GM12873 (cell line): ENCODE measurements at regions not wholly inside any gene's neighbourhood (a gene's known extent, or its start where the extent isn't known, plus 50 kb on each side); places are given as distances from the start of the nearest gene placed in this dataset.

Experiments used
- CTCF ChIP-seq: IDR thresholded peaks from 2 replicates; pipeline ENCODE4 v1.5.1; 2012; ENCODE audit warnings: low read depth, mild to moderate bottlenecking, moderate library complexity, low read length, control low read depth; ENCODE audit not compliant: insufficient read depth; ENCODE audit errors: missing control alignments

DNA sequence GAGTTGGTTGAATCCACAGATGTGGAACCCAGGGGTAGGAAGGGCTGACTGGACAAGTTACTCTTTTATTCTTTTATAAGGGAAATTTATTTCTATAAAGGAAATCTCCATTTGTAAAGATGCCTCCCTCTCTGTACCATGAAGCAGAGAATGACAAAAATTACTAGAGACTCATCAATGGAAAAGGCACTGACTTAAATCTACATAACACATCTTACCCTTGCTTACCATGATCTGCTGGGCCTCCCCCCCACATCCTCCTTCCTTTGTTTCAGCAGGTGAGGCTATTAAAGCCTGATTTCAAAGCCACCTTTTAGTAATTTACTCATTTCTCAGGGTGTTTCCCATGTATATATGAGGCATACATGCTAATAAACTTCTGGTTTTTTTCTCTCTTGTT lies 130.2 kb upstream of the HDDC2 start:
- TF ChIP-seq CTCF = no peak

GRCh38 chr6:125432963-125433362 lies 131.2 kb upstream of the HDDC2 start:
- no peak for TF ChIP-seq CTCF

- no peak for TF ChIP-seq CTCF
Measured at GRCh38 chr6:125434760-125435159, 133.0 kb upstream of the HDDC2 start.

DNA sequence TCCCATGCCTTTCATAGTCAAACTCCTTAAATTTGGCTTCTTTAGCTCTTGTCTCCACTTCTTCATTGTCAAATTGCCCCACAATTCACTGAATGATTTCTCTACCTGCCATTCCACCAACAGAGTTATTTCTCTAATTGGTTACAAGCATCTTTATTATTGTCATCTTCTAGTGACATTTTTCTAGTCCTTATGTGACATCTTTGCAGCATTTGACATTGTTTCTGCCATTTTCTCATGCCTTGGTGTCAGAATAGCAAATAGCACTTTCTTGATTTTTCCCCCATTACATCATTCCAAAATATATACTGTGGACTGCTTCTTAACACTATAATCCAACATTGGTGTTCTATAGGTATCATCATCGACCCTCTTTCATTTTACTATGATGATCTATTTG lies 137.7 kb upstream of the HDDC2 start:
- TF ChIP-seq CTCF = no peak

GRCh38 chr6:125444006-125444923 lies 142.5 kb upstream of the HDDC2 start:
- TF ChIP-seq CTCF = no peak

GRCh38 chr6:125445054-125445453 lies 143.3 kb upstream of the HDDC2 start:
- no peak for TF ChIP-seq CTCF

- TF ChIP-seq CTCF = no peak
Measured at GRCh38 chr6:125446011-125446410, 144.2 kb upstream of the HDDC2 start.
